Ovary (tissue), 7 donors: ENCODE measurements at regions not wholly inside any gene's neighbourhood (a gene's known extent, or its start where the extent isn't known, plus 50 kb on each side); places are given as distances from the start of the nearest gene placed in this dataset.

Source experiments
- DNase-seq, 5 donors: peaks; one replicate each; pipeline ENCODE4 v3.0.0-alpha.2; 2019 to 2020
- H3K27ac ChIP-seq, 2 donors: fragments of 200-600 bp; one replicate each; pipeline versions ENCODE4 v1.5.1 to v1.8.0; 2019 to 2022
- H3K27me3 ChIP-seq: fragments of 200-600 bp; one replicate; pipeline ENCODE4 v1.8.0; 2022
- H3K36me3 ChIP-seq: fragments of 200-600 bp; sonication (generic); one replicate; pipeline ENCODE4 v1.5.1; 2019
- H3K4me1 ChIP-seq: one replicate; pipeline ENCODE4 v1.8.1; 2013; ENCODE audit warnings: mild to moderate bottlenecking, moderate library complexity; ENCODE audit not compliant: insufficient read depth
- H3K4me3 ChIP-seq: fragments of 200-600 bp; sonication (generic); one replicate; pipeline ENCODE4 v1.5.1; 2017
- H3K9me3 ChIP-seq, 2 donors: fragments of 200-600 bp in 1 of 2; sonication (generic) in 1 of 2; one replicate each; pipeline versions ENCODE4 v1.5.1 to v1.8.1; 2013 to 2019; ENCODE audit warnings: mild to moderate bottlenecking in 1 of 2, moderate library complexity in 1 of 2
- EP300 ChIP-seq: sonication (generic); formaldehyde crosslinking; IDR thresholded peaks from one replicate; pipeline ENCODE4 v1.6.1; 2017; ENCODE audit warnings: antibody characterized with exemption
- POLR2A ChIP-seq: fragments of 450-650 bp; IDR thresholded peaks from one replicate; pipeline ENCODE4 v1.6.1; 2017; ENCODE audit warnings: antibody characterized with exemption, mild to moderate bottlenecking, moderate library complexity
- WGBS, 3 donors: extraction: QIAGEN DNeasy Blood & Tissue Kit in 1 of 3; methylation state at CpG; one replicate each; pipeline versions ENCODE4 v1.1.5 to v1.1.7; 2013 to 2017; 5-methylcytosine and 5-hydroxymethylcytosine counted together
- intact Hi-C, 4 donors: fragments of 100-400 bp; cut with DNase I; formaldehyde crosslinking; loops; one replicate each; pipeline versions ENCODE4 v1.11.0 to v1.15.1; 2022 to 2023
- TF ChIP-seq, protein P1 (sequence below), 3 donors: fragments of 450-650 bp in 2 of 3; fragments of 200-600 bp in 1 of 3; IDR thresholded peaks; one replicate each; pipeline versions ENCODE4 v1.5.1 to v1.8.0; 2016 to 2022; ENCODE audit warnings: antibody characterized with exemption in 3 of 3, mild to moderate bottlenecking in 1 of 3
- donor health status: DM: no; HTN: no; CAD: no; lungs with moderate emphysema.
- donor health status: DM: no; HTN: no; CAD: no.
- donor health status: Bipolar disorder and iron deficiency.
- donor health status: DM: no; HTN: no; CAD: no.
- donor health status: DM: yes; HTN: yes; CAD: no.

DNA sequence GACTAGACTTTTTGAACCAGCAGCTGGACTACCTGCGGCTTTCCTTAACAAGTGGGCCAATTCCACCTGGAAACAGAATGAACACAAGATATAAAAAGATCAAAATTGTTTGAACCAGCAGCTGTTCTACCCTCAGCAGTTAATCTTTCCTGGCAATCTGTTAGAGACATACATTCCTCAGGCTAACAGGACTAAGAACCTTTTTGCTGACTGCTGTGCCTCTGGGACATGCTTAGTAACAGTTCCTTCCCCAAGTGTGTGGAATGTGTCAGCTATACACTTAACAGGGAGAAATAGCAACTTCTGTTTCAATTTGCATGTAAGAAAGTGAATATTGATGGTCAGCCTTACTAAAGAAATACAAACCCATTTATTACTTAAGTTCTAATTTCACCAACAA, 554.4 kb downstream of the ARAP2 start:
- Histone ChIP-seq H3K9me3 (no peaks in the 10 kb centered on the region), H3K4me3 (no peak overlapping the region), H3K27me3 (no peaks in the 10 kb centered on the region), H3K27ac (no peak overlapping the region), H3K36me3 (no peaks in the 10 kb centered on the region), H3K4me1 (no peaks in the 10 kb centered on the region)
- intact Hi-C loops, result no loop called here
- WGBS, 3 donors, result 55 to 88% (median 79%) methylated on average over 1 of the region's 1 CpG
- no peak for TF ChIP-seq POLR2A
- TF ChIP-seq, protein P1, sequence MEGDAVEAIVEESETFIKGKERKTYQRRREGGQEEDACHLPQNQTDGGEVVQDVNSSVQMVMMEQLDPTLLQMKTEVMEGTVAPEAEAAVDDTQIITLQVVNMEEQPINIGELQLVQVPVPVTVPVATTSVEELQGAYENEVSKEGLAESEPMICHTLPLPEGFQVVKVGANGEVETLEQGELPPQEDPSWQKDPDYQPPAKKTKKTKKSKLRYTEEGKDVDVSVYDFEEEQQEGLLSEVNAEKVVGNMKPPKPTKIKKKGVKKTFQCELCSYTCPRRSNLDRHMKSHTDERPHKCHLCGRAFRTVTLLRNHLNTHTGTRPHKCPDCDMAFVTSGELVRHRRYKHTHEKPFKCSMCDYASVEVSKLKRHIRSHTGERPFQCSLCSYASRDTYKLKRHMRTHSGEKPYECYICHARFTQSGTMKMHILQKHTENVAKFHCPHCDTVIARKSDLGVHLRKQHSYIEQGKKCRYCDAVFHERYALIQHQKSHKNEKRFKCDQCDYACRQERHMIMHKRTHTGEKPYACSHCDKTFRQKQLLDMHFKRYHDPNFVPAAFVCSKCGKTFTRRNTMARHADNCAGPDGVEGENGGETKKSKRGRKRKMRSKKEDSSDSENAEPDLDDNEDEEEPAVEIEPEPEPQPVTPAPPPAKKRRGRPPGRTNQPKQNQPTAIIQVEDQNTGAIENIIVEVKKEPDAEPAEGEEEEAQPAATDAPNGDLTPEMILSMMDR (IDR thresholded peaks at IDR 0.05), result no peak
- no peak for TF ChIP-seq EP300
- DNase-seq, result no peak

DNA sequence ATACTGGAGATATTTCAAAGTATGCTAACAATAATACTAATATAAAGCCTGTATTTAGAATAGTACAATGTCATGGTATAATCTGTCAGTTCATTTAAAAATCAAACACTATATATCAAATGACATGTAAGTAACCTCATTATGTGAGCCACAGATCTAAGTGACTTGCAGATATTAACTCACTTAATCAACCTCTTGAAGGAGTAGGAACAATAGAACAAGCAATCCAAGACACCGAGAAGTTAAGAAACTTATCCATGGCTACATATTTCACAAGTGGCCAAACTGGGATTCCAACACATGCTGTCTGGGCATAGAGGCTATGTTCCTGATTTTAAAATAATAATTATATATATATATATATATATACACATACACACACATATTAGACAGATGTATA, 554.0 kb downstream of the ARAP2 start:
- Histone ChIP-seq H3K36me3 (no peaks in the 10 kb centered on the region), H3K27ac (no peak overlapping the region), H3K4me1 (no peaks in the 10 kb centered on the region), H3K9me3 (no peaks in the 10 kb centered on the region), H3K4me3 (no peak overlapping the region), H3K27me3 (no peaks in the 10 kb centered on the region)
- DNase-seq, result no peak
- 38 to 80% (median 57%) methylated on average over 1 of the region's 1 CpG for WGBS, 3 donors
- TF ChIP-seq POLR2A (no peak), EP300 (no peak)
- TF ChIP-seq, protein P1 (IDR thresholded peaks at IDR 0.05), result no peak
- intact Hi-C loops, result no loop called here

DNA sequence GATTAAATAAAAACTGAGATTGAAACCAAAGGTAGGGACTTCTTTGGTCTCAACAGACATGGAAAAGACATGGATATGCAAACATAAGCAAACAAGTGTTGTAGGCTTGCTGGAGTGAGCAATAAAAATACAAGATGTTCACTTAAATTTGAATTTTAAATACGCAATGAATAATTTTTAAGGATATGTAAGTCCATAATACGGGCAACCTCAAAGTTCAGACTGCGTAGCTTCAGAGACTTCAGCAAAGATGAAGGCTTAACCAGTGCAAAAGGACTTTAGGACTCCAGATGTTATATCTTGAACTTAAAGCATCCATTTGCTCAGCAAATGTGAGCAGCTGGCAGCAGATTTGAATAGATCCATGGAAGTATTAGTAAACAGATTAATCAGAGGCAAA, 549.3 kb downstream of the ARAP2 start:
- TF ChIP-seq EP300, result no peak
- TF ChIP-seq, protein P1 (IDR thresholded peaks at IDR 0.05), result no peak
- no peak for TF ChIP-seq POLR2A
- intact Hi-C loops, result no loop called here
- Histone ChIP-seq H3K9me3 (no peaks in the 10 kb centered on the region), H3K36me3 (no peaks in the 10 kb centered on the region), H3K4me3 (no peak overlapping the region), H3K4me1 (no peaks in the 10 kb centered on the region), H3K27me3 (no peaks in the 10 kb centered on the region), H3K27ac (no peak overlapping the region)
- DNase-seq, result no peak
- WGBS, 3 donors, result 84 to 89% (median 87%) methylated on average over 3 of the region's 3 CpGs

DNA sequence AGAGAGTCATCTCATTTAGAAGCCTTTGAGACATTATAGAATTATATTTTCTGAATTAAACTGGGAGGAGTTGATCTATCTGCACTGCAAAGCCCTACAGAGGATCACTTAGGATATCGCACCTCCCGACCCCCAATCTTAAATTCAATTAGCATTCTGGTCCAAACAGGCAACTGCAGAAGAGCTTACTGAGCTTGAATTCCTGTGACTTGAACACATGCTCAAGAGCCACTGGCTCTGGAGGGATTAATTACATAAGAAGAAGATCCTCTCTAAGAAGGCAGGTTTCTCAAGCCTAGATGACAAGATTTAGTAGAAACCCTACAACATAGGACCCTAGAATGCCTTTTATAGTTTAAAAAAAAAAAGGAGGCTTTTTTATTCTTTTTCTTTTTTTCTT, 548.9 kb downstream of the ARAP2 start:
- H3K27me3 ChIP-seq, result no peaks in the 10 kb centered on the region
- H3K27ac ChIP-seq, result no peak overlapping the region
- H3K4me3 ChIP-seq, result no peak overlapping the region
- H3K9me3 ChIP-seq, result no peaks in the 10 kb centered on the region
- no peaks in the 10 kb centered on the region for H3K4me1 ChIP-seq
- no peaks in the 10 kb centered on the region for H3K36me3 ChIP-seq
- intact Hi-C loops, result no loop called here
- DNase-seq, result no peak
- 77 to 91% (median 84%) methylated on average over 2 of the region's 2 CpGs for WGBS, 3 donors
- no peak for TF ChIP-seq EP300
- no peak for TF ChIP-seq POLR2A

DNA sequence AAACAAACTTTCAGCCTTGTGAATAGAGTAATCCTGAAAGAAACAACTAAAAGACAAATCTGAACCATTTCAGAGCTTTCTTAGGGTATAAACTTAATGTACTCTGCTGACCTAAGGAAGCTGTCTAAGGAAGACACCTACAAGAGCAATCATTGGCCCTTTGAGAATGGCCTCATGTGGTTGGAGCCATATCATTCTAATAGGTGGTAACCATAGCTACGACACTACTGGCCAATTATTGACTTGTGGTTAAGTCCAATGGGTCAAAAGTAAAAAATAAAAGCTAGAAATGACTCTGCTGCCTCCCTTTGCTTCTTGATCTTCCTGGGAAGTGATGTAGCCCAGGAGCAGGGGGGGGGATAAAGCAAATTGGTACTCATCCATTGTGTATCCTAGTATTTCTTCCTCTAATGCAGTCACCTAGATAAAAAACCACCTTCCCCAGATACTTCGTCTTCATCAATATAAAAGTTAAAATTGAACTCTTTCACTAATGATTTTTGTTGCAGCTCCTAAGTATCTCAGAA, 547.0 kb downstream of the ARAP2 start:
- Histone ChIP-seq H3K9me3 (no peaks in the 10 kb centered on the region), H3K27me3 (no peaks in the 10 kb centered on the region), H3K4me3 (no peak overlapping the region), H3K36me3 (no peaks in the 10 kb centered on the region), H3K27ac (no peak overlapping the region), H3K4me1 (no peaks in the 10 kb centered on the region)
- DNase-seq, result no peak
- intact Hi-C loops, result no loop called here
- TF ChIP-seq, protein P1 (IDR thresholded peaks at IDR 0.05), result no peak
- TF ChIP-seq POLR2A (no peak), EP300 (no peak)
- whole genome bisulfite sequencing, 3 donors, result 82 to 86% (median 84%) methylated on average over 2 of the region's 2 CpGs
